ENCODE measurements at regions not wholly inside any gene's neighbourhood (a gene's known extent, or its start where the extent isn't known, plus 50 kb on each side); places are given as distances from the start of the nearest gene placed in this dataset.

GRCh38 chr2:79355569-79355968 lies 157.3 kb upstream of the CTNNA2 start (continued):
- no peak for TF ChIP-seq CHD7 (IDR thresholded peaks at IDR 0.05; ENCODE audit: insufficient replicate concordance, low read length)

Data from H1 (cell line).